ENCODE measurements at regions not wholly inside any gene's neighbourhood (a gene's known extent, or its start where the extent isn't known, plus 50 kb on each side); places are given as distances from the start of the nearest gene placed in this dataset.

DNA sequence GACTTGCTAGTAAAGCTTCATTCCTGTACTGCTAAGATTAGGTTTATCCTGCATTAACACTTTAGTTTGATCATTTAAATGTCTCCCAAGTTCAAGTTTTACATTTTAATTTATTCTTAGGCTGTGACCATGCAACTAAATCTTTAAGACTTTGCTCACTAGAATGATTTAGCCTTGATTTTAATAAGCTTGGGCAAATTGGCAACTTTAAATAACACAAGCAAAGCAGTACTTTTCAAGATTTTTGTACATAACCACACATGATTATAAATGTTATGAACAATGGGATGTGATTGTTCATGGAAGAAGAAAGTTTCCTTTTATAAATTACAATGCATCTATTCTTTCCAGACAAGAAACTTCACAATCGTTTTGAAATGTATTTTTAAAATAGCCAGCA, 948.0 kb upstream of the EPHA7 start:
- no peak for DNase-seq

DNA sequence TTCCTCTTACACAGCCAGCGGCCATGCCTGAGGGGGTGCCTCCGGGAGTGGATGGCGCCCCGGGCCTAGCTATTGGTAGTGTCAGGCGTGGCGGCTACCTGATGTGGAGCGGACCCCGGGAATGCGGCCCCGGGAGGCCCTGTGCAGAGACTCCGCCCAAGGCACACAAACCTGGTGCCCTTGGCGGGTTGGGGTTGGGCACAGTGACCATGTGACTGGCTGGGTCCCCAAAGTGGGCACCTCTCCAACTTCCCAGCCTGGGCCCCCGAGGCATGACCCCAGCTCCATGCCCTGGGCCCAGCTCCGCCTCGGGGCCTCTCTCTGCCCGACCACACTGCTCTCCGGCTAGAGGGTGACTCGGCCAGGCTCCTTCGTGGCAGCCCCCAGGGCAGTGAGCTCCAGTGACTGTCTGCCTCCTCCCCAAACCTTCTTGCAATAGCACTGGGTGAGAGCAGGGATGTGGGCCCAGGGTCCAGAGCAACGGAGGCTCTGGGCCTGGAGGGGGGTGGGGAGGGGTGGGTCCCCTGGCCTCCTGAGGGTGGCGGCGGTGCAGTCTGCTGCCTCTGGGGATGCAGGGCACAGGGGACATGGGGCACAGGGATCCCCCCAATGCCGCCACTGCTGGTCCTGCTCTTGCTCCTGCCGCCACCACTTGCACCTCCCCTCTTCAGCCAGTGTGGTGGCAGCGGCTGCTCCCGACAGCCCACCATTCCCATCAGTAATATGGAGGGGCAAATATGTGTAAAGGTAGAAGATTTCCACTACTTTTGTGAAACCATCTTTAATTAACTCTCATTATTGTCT, 942.9 kb upstream of the EPHA7 start:
- DNase-seq: no peak

DNA sequence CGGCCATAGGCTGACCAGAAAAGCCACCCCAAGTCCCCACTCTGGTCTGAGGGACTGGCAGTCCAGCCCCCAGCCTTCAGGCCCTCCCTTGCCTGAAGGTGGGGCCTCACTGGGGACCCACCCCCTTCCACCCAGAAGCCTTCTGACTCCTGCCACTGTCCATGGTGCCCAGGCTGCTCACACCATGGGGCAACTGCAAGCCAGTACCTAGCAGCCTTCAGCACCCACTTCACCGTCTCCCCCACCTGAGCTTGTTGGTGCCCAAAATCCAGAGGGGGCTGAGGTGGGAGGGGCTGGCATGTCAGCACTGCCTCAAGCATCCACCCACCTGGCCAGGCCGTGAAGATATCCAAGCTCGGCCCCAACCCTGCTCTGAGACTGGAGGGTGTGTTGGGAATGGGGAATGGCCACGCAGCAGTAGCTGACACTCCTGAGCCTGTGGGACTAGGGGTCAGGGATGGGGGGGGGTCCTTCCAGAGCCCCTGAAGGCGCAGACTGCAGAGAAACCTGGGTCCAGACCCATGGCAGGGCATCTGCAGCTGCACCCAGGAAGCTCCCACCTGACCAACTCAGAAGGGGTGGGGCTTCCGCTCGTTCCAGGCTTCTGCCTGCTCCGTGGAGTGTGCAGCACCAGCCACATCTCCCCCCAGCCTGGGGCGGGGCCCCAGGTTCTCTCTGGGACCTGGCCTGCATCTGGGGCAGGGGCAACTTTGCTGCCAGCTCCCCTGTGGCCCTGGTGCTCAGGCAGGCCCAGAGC, 942.1 kb upstream of the EPHA7 start:
- no peak for DNase-seq

DNA sequence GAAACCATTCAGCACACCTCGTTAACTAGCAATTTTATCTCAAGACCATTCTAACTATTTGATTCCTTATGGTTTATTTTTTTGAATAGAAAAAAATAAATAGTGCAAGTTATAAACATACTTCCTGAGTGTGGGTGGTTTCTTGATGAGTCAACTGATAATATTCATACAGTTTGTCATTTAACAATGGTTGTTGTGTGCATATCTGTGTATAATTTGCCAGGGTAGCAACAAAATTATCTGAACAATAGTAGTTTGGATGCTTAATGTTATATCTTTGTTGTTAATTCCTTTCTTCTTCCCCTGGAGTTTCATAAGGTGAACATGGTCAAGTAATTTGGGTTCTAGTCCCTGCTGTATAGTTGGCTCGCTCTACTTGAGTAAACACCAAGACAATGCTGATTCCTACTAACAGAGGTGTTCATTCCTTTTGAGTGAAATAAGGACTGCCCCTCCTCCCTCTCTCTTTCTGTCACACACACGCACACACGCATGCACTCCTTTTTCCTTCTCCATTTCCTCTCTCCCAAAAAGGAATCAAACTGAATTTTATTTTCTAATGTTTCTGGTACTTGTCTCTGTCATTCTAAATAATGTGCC, 938.1 kb upstream of the EPHA7 start:
- DNase-seq: no peak

DNA sequence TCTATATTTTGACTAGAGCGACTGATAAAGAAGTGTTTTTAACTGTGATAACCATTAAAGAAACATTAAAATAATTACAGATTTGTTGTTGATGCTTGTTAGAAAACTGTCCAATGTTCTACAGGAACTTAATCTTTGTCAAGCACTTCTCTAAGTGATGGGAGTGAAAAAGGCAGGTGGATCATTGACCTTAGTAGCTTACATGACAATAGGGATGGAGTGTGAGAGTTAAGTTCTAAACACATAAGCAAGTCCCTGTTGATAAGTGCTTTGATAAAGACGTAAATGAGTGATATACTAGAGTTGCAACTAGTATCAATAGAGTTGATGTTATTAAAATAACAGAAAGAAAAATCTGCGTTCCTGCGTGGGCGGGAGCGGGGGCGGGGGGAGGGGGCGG, 931.5 kb upstream of the EPHA7 start:
- DNase-seq: no peak

DNA sequence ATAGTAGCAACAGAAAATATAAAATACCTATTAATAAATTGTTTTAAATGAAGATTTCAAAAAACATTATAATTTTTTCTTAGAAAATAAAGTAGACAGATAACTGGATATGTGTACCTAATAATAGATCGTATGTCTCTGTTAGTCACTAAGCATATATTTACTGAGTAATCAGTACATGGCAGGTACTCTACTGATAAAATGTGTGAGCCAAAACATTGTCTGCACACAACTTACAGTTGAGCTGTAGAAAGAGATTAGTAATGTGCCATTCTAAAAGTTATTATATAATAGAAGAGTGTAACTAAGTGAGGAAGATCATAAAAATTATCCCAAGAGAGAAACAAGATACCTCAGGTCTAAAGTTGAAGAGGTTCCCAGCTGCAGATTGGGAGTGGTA, 929.9 kb upstream of the EPHA7 start:
- DNase-seq: no peak

DNA sequence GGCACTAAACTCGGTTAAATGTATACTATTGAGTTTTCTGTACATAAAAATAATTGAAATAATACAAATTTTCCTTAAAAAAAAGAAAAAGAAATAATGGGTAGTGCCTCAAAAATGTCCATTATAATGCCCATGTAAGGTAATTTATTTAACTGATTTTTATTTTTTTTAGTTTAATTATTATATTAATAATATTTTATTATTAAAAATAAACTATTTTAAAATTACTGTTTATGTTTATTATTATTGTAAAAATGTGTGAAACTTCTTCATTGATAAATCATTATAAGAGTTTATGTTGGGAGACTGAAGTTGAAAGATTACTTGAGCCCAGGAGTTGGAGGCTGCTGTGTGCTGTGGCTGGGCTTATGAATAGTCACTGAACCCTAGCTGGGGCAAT, 925.5 kb upstream of the EPHA7 start:
- no peak for DNase-seq

DNA sequence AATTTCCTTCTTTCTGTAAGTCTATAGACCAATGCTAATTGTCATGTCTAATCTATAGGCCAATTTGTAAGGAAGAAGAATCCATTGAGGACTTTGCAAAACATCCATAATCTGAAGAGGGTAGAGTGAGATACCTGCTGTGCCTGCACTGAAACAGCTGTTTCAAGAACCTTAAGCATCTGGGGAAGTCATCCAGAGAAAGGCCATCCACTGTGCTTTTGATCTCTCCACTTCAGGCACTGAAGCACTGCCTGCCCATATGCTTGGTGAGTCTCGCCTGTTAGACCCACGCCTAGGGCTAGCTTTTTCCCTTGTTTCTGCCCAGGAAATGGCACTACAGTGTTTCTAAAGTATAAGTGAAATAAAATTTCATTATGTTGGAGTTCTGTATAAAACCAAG, 921.8 kb upstream of the EPHA7 start:
- DNase-seq: no peak

DNA sequence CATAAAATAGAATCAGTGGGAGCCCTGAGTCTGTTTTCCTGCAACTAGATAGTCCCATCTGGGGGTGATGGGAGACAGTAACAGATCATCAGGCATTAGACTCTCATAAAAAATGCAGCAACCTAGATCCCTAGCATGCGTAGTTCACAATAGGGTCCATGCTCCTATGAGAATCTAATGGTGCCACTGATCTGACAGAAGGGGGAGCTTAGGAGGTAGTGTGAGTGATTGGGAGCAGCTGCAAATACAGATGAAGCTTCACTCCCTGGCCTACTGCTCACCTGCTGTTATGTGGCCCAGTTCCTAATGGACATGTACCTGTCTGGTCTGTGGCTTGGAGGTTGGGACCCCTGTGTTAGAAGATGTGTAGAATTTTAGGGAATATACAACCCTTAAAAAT, 904.5 kb upstream of the EPHA7 start:
- DNase-seq: no peak

DNA sequence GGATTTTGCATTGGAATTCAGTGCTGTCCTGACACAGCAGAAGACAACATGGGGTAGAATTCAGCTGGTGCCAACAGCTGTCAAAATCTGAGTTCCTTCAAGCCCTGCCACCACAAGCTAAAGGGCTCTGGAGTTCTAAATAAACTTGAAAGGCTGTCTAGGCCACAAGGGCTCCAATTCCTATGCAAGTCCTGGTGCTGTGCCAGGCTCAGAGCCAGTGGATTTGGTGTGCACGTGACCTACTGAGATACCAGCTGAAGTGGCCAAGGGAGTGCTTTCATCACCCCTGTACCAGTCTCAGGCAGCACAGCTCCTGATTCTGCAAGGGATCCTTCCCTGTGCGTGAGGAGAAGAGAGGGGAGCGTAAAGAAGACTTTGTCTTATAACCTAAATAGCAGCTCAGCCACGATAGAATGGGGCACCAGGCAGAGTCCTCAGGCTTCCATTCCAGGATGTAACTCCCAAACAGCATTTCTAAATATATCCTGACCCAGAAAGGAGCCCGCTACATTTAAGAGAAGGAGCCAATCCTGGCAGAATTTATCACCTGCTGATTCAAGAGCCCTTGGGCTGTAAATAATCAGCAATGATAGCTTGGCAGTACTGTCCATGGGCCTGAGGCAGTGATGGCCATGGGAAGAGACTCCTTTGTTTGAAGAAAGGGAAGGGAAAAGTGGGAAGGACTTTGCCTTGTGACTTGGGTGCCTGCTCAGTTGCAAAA, 881.2 kb upstream of the EPHA7 start:
- DNase-seq: no peak

DNA sequence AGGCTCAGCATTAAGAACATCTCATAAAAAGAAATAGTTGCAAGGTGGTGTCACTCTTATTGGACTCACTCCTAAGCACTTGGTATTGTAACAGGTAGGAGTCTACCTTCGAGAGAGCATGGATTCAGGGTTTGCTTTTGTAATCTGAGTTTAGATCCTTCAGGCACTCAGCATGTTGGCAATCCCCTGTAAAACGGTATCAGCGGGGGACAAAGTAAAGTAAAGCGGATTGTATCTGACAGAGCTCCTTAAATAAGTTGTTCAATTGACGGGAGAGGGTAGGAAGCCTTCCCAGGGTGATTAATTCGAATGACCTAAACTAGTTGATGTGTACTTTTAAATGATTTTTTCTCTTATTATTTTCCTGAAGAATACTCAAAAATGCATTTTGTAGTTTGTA, 869.8 kb upstream of the EPHA7 start:
- no peak for DNase-seq

DNA sequence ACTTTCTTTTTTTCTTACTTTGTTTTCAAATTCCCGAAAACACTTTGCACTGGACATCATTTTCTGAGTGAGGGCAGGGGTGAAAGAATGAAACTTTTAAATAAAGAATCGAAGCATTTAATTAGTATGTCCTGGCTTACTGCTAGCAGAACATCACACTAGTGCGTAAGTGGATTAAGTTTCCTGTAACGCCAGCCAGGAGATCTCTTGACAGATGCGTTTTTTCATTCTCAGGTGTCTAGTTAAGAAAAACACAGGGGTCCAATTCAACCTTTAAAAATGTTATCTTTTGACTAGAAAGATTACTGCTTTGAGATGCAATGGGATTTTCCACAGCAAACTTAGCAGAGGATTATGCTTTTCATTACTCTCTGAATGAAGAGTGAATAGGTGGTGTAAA, 858.8 kb upstream of the EPHA7 start:
- DNase-seq: no peak

DNA sequence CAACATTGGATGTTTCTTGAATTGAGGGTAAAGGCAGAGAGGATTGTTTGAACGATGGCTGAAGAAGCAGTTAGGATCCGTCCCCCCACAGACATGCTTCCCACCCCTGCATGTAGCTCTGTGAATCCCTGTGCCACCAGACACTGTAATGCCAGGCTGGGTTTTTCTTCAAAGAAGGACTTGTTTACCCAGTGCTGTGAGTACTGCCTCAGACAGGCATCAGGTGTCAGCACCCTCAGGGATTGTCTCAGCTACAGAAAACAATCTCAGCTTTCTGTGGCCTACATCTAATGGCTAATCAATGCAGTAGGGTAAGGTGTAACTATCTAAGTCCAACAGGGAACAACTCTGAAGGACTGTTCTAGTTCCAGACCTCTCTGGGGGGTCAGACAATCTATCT, 853.0 kb upstream of the EPHA7 start:
- no peak for DNase-seq

DNA sequence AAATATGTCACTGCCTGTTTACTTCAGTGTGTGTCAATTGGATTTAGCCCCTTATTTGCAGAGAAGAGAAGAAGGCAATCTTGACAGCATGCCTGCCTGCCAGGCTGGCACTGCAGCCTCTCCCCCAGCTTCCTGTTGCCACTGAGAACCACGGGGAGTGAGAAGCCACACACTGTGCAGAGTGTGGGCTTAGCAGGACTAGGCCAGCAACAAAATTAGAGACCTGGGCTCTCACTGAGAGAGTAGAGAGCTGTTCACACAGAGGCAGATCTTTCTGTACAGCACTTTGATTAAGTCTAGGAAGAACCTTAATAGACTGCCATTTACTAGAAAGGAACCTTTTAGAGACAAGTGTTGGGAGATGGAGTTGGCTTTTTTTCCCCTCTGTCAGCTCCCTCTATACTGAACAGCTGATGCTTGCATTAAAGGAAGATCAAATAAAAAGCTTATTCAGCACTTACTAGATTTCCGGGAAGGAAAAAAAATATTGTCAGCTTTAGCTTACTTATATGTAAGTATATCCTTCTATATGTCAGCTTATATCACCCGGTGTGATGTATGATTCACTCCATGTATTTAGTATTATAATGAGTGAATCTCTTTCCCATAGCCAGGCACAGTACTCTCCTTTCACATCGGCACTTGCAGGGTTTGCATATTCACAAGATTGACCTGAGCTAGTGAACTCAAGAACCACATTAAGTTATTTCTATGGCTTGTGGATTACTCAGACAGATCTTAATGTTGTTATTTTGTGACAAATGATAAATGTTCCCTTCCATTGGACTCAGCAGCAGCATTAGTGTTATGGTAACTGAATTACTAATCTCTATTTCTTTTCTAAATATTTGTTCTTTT, 851.0 kb upstream of the EPHA7 start:
- no peak for DNase-seq

DNA sequence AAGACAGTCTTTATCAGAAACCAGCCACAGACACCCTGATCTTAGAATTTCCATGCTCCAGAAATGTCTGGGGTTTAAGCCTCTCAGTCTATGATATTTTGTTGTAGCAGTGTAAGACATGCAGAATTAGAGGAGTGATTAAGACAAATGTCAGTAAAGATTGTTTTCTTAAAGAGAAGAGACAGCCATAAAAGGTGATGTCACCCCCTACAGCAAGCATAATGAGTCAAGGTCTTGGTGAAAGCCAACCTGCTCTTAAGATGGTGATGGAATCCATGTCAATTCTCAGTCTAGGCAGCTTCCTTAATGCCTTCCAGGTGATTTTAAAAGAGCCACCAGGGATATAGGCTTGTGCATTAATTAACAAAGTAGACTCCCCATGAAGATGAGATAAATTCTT, 849.9 kb upstream of the EPHA7 start:
- DNase-seq: no peak

DNA sequence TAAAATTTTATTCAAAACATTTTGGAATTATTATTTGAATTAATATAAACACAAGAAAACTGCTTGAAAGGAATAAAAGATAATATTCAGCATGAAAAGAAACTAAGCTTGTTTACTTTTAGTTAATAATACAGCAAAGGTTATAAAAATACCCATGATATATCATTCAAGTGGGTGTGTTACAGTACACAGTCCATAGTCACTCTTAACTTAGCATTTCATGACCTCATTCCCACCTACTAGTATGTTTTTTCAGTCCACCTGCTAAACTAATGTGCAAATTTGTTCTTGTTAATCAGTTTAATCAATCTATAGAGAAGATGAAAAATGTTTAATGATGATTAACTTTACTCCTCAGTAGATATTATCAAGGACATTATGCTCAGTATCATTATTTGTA, 841.4 kb upstream of the EPHA7 start:
- no peak for DNase-seq

DNA sequence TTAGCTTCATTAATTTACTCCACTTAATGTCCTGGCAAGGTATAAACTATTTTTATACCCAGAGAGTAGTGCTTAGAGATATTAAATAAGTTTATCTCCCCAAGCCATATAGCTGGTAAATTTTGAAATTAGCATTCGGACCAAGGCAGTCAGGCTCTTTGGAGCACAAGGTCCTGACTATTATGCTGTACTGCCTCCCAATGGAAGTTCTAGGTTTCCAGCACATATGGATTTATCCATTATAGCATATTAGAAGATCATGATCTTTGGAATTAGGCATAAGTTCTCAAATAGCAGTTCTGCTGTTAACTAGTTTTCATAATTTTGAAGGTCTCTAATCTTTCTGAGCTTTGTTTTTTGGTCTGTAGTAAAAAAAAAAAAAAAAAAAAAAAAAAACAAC, 835.3 kb upstream of the EPHA7 start:
- DNase-seq: no peak

DNA sequence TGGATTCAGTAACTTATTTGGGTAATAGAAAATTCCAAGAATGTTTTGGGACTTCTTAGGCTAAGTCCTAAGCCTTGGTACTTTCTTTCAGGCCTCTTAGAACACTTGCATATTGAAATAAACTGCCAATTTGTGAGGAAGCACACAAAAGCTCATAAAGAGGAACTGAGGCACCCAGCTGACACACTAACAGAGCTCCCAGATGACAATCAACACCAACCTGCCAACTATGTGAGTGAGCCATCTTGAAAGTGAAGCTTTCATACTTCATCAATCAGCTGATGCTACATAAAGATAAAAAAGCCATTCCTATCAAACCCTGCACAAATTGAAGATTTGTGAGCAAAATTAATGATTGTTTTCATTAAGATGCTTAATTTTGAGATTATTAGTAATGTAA, 832.5 kb upstream of the EPHA7 start:
- no peak for DNase-seq

DNA sequence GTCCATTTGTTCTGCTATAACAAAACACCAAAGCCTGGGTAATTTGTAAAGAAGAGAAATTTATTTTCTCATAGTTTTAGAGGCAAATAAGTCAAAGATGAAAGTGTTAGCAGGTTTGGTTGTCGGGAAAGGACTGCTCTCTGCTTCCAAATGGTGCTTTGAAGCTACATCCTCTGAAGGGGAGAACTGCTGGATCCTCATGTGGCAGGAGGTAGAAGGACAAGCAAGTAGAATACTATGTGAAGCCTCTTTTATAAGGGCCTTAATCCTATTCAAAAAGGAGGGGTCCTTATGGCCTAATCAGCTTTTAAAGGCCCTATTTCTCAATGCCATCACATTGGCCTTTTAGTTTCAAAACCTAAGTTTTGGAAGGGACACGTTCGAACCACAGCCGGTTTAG, 826.0 kb upstream of the EPHA7 start:
- DNase-seq: no peak

DNA sequence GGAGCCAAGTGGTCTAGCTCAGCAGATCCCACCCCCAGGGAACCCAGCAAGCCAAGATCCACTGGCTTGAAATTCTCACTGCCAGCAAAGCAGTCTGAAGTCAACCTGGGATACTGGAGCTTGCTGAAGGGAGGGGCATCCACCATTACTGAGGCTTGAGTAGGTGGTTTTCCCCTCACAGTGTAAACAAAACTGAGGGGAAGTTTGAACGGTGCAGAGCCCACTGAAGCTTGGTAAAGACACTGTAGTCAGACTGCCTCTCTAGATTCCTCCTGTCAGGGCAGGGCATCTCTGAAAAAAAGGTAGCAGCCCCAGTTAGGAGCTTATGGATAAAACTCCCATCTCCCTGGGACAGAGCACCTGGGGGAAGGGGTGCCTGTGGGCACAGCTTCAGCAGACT, 819.5 kb upstream of the EPHA7 start:
- DNase-seq: no peak

DNA sequence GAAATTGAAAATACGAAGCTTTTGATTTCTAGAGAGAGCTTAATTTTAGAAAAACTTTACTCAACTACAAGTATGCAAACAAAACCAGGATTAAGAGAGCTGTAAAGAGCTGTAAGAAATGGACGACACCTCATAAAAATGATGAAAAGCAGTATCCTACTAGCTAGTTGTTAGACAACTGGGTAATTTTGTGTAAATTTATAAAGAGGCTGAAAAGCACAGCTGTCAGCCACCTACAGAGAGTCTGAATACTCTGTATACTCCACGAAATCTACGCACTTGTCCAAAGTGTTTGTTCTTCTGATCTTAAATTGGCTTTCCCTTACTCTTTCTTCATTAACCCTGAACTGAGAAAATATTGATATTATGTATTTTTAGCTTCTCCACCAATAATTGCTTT, 808.4 kb upstream of the EPHA7 start:
- no peak for DNase-seq

DNA sequence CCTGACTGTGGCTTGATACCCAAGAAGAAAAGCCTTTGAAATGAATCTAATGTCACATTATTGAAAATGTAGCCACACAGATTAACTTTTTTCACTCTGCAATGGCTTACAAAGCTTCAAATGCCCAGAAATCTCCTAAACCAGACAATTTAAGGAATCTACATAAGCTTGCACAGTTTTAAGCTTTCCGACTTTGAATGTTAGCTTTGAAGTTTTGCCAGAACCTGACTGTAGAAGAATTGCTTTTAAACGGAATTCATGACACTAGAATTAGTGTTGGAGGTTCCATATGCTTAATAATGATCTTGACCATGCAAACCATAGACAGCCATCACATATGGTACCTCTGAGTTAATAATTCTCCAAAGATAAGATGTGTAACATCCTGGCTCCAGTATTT, 798.5 kb upstream of the EPHA7 start:
- DNase-seq: peak; percentile 52

DNA sequence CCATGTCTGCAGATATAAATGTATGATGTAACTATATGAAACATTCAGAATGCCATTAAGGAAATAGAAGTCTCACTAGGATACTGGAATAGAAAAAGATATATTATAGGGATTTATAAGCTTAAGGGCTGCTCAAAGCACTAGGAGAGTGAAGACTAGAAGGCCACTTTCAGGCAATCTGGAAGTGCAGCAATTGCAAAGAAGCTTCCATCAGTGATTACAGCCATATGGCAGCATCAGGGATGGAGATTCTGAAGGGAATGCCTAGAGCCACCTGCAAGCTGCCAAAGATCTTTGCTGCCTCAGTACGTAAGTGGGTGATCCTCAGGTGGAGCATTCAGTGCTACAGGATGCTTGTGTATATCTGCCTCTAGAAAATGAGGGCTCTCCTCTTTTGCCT, 796.2 kb upstream of the EPHA7 start:
- peak; percentile 16 for DNase-seq
